HG02884 (cell line): ENCODE measurements at regions not wholly inside any gene's neighbourhood (a gene's known extent, or its start where the extent isn't known, plus 50 kb on each side); places are given as distances from the start of the nearest gene placed in this dataset.

Experiments
- ATAC-seq: cut with Tn5 transposase; IDR thresholded peaks from one replicate; pipeline ENCODE4 v1.9.1; 2021; ENCODE audit warnings: mild to moderate bottlenecking, moderate library complexity; ENCODE audit not compliant: unreplicated experiment

DNA sequence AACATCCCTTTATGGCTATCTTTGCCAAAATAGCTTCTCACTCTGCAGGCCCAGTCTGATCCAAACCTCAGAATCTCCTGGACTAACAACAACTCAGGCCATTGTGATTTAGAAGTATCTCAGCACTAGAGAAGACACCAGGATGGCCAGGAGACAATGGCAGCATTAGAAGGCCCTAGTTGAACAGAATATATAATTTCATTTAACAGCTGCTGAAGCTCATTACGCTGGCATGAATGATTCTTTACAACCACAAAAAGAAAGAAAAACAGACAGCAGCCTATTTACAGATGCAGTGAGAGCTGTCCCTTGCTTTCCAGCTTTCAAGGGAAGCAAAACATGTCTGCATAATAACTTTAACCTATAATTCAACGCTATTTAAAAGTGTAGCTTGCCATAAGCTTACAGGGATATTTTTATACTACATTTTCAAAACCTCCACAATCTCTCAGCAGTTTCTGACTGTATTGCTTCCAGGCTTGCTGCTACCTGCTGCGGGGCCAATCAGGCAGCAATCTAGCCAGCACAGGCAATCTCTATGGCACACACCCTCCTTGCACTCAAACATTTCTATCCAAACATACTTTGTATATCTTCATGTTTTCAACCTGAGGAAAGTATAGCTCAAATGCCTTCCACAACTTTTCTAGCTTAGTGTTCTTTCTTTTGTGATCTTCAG is 107.3 kb downstream of the OGFRL1 start:
- no peak for ATAC-seq

DNA sequence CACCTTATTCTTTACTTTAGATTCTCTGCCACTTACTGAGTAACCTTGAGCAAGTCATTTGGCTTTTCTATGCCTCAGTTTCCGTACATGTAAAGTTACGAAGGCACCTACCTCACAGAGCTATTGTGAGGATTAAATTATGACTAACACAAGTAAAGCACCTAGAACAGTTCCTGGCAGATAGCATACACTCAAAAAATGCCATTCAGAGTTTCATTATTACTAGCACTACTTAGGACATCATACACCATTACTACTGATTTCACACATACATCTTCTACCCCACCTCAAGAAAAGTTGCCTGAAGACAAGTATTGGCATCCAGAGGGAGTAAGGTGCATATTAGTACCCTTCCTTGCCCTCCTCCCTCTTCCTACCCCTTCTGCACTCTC is 107.8 kb downstream of the OGFRL1 start:
- peak; percentile 96 for ATAC-seq

DNA sequence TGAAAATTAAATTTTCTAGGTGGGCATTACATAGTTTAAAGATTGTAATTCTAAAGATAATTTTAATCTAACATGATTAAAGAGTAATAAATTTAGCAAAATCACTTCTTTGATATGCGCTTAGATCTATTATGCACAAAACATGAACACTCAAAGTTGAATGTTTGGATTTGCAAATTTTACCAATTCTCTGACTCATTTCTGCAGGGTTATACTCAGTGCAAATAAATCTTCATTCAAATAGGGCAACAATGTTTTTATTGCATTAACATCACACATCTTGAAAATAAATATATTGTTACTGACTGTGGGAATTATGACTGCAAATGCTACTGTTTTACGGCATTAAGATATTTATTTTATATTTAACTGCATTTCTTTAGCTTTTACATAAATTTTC is 110.7 kb downstream of the OGFRL1 start:
- ATAC-seq: no peak

DNA sequence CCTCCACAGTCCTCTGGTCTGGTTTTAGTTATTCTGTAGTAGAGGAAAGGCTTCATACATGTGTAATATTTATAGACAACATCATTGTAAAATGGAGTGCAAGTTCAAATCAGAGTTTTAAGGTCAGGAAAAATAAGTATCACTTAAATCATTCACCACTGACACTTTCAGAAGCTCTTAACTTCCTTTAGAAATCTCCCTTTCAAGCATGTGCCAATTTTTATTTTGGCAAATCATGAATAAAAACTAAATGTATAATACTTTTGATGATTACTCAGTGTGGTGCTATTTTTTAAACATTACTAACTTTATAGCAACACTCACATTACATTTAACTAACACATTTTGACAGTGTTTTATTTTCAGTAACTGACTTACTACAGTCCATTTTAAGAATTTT is 112.2 kb downstream of the OGFRL1 start:
- no peak for ATAC-seq

DNA sequence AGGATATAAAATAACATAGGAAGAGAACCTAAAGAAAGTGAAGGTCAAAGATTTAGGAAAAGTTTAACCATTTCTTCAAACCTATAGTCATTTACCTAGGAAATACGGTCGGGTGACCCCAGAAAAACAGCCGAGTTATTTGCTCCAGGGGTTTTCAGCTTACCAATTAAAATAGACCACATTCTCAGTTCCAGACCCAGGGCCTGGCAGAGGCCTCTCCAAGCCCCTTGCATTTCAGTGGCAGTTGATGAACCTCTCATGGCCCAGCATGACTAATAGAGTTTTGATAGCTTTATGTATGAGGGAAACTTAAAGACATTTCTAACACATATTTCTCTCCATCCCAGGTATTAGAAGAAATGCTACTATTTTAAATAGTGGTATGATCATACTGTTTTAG is 113.5 kb downstream of the OGFRL1 start:
- ATAC-seq: no peak

DNA sequence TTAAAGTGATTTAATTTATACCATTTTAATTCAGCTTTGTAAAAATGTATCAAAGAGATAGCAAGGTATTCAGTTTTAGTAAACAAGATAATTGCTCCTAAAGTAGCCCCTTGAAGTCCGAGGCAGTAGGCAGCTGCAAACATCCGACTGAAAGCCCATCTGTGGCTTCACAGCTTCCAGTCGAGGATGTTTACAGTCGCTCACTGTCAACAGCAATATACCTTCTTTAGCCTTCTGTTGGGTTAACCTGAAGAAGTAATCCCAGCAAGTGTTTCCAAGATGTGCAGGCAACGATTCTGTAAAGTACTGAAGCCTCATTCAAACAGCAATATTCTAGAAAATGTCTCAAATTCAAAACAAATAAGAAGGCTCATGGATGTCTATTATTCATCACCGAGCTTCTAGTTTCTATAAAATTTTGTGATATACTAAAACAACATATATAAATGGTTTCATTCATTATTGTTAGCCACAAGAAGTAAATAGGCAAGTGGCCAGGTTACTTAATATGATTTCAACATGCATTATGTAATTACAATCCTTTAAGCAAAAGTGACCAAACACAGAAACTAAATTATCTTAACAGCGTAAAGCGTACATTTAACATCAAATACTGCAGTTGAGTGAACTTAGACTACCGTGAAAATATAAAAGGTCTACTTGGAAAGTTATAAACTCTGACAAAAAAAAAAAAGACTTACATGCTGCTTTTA is 115.0 kb downstream of the OGFRL1 start:
- no peak for ATAC-seq

DNA sequence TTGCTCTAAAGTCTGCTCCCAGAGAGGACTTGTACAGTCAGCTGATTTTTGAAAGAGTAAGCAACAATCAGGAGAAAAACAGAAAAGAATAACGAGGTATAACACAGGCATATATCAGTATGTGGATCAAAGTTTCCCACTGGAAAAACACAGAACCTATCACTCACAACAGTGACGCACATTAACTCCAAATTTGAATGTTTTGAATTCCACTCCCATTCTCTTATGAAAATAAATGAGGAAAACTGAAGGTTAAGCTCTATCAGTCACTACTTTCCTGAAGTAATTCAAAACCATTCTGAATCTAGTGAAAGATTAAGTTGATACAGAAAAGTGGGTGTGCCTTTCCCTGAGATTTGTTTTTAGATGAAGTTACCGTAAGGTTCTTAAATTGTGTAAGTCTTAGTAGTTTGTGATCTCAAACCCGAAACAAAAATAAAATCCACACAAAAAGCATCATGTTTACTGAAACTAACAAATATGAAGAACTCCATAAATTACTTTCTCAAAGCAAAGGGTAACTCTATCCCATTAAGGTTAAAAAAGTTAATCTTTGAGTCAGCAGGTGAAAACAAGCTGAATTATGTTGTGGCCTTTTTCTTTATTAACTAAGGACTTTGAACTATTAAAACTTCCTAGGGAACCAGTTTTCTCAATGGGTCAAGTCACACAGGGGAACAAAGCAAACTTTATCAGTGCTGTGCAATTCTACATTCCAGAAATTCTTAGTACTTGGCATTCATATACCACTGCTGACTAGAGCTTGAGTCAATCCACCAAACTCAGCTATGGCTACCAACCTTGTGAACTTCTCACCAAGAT is 115.7 kb downstream of the OGFRL1 start:
- ATAC-seq: no peak

DNA sequence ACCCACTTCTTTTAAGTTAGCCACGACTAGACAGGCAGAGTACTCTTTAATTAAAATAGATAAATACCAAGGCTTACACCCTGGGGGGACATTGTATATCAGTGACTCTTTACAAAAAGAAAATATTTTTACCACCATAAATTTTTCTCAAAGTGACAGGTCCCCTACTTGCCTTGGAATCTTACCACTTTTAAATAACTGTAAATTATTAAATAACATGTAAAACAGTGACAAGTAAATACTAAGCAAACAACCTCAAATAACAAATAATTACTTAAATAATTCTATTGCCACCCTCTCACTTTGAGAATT is 116.3 kb downstream of the OGFRL1 start:
- no peak for ATAC-seq

DNA sequence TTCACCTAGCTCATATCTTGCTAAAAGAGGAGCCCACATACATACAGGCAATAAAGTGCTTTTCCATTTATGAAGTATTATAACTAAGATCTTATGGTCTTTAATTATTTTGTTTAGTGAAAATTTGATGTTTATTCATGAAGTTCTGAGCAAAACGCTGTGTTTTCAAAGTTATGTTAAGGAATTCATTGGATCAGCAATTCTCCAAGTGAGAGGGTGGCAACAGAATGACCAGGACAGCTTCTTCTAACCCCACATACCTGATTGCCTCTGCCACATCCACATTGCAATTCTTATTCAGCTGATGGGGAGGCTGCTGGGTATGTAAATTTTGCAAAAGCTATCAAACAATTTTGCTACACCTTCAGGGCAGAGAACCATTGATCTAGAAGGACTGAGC is 116.8 kb downstream of the OGFRL1 start:
- no peak for ATAC-seq

DNA sequence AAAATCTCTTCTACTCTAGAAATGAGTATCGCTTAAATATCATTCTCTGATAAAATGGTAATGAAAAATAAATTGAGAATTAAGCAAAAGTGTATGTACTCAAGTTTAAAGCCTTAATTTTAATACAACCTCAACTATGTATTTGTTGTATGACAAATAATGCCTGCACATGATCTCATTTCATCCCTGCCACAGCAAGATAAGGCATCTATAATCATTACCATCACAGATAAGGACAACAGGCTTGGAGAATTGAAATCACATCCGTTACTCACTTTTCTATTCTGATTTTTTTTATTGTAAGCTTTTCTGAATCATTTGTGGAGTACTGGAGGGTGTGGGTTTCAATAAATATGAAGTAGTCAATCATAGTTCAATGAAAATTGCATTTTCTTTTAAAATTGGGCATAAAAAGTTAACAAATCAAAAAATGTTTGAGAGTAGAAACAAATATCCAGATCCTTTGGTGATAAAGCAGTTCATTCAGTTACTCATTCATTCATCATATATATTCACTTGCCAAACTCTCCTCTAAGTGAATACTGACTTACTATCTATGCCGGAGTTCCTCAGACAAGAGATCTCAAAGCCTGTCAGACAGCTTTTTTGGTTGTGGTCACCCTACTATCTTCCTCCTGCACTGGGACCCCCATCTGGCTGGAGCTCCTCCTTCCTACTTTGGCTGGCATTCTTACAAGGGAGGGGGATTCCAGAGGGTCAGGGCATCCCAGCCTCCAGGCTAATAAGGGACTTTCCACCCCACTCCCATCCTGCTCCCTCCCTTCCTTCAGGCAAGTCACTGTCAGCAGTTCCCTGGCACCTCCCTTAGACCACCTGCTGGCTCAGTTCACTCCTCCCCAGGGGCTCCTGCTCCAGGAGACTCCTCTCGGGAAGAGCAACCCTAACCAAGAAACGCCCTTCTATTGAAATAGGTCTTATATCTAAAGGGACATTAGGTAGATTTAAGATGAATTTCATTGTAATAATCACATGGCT is 118.6 kb downstream of the OGFRL1 start:
- ATAC-seq: no peak

DNA sequence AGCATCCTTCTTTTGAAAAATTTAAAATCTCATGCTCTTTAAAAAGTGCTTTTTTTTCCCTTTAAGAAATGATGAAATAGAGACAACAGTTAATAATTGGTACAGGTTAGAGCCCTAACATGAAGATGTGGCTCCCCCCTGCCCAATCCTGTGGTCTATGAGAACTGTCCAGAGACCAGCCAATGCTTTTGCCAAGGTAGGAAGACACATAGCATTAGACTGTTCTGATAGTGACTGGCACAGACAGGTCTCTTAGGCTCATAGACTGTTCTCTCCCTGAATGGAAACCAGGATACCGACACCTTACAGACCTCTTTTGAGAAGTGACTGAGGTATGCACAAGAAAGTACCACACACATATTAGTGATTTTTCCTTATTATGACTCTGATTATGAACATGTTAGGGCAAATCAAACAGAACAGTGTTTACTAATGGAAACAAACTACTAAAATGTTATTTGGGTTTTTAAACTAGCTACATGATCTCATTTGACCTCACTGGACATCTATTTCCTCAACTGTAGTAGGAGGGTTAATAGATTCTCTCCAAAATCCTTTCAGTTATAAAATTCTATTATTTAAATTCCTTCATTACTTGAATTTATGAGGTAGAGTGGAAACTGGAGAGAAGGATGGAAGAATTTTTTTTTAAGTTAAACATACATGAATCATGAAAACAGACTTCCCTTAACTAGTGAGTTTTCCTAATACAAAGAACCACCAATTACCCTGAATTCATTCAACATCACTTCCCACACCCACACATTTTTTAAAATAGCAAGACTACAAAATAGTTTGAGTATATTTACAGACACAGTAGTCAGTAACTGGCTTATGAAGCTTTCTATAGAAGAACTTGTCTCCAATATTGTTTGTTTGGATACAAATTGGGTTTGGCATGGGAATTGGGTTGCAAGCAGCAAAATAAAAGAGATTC is 120.4 kb downstream of the OGFRL1 start:
- no peak for ATAC-seq

DNA sequence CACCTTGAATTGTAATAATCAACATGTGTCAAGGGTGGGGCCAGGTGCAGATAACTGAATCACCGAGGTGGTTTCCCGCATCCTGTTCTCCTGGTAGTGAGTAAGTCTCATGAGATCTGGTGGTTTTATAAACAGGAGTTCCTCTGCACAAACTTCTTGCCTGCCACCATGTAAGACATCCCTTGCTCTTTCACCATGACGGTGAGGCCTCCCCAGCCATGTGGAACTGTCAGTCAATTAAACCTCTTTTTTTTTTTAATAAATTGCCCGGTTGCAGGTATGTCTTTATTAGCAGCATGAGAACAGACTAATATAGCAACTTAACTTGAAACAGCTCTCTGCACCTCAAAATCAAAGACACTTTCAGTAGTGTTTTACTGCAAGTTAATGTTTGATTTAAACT is 121.6 kb downstream of the OGFRL1 start:
- ATAC-seq: no peak

DNA sequence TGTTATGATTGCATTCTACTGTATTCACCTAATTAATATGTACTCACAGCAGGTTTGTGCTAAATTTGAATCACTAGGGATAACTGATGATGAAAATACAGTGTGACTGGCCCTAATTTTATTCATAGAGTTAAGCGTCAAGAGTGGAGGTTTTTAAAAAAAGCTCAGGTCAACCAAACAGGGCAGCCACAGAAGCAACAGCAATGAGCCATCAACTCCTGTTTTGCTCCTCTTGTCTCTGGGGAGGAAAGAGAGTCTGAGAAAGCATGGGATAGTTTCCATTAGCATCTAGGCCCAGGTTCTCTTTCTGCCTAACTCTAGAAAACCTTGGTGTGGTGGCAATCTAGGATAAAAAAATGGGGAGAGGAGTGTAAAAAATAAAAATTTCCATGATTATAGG is 122.1 kb downstream of the OGFRL1 start:
- ATAC-seq: no peak

DNA sequence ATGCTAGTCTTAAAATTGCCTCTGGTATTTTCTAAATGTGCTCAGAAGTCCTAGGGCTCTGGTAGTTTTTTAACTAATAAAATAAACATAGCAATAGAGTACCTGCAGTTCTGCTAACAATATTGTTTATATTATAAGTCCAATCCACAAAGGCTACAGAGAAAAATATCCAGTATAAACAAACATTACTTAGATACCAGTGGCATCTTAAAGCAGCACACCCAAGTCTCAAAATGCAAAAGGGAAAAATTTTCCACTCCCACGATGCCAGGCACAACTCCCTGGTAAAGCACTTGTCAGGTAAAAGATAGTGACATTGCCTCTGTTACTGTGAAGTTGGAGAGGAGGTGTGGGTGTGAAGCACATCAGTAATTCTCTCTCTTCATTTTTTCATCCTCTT is 123.3 kb downstream of the OGFRL1 start:
- no peak for ATAC-seq

DNA sequence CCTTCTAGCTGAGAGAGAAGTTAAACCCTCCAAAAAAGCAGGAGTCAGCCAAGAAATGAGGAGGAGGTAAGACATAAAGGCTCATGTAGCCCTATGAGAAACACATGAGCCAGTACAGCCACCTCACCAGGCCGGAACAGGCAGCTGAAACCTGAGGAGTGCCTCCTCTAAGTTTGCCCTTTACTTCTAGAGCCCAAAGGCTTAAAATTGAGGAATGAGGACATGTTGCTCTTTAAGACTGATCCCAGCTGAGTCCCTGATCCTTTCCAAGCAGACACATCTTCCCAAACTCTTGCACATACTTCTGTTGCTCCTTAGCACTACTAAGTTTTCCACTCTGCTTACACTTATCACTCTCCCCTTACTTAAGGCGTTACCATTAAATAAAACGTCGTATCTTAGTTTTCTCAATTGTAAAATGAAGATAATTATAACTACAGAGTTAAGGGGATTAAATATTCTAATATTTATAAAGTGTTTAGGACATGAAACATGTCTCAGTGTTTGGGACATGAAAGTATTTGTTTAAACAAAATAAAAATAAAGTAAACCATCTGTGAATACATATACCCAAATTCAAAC is 124.0 kb downstream of the OGFRL1 start:
- ATAC-seq: no peak

DNA sequence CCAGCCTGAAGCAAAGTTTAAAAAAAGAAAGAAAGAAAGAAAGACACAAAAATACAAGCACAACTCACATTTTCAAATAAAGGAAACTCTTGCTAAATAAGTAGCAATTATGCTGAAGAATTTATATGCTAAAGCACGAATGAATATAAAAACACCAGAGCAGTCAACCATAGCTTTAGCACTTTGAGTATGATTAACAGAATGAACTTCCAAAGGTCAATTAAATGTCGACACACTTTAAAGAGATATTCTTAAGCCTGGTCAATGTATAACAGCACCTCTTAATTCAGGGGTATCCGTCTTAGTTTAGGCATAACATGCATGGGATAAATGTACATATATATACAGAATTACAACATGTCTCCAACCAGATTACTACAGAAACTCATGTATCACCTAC is 125.9 kb downstream of the OGFRL1 start:
- ATAC-seq: no peak

DNA sequence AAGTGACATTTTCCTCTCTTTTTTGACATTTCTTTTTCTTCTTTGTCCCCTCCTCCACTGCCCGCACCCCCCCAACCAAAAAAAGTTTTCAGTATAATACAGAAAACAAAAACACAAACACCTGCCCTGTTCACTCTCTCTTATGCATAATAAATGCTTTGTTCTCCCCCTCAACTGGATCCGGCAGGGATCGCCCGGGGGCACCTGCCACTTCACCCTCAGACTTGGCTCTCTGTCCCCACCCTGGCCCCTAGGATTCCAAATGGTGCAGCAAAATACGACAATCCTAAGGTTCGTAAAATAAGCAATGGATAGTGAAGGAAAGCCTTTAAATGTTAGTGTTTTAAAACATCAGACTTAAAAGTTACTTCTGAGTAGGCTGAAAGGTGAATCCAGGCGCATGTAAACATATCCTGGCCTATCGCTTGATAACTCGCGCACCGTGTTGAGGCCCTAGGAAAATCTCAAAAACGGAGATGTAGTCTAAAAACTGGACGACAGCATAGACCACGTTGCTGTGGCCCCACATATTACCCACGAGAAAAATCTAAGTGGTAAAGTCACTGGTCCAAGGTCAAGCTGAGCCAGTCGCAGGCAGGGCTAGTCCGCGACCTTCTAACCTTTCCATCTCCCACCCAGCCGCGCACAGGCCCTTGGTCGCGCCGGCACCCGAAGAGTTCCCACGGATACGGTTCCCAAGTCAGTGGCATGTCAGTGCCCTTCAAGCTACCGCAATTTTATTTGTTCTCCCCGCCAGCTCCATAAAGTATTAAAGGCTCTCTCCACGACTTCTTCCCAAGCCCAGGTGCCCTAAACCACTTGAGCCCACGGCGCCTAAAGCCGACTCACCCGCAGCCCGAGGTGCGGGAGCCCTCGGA is 130.8 kb downstream of the OGFRL1 start:
- no peak for ATAC-seq

DNA sequence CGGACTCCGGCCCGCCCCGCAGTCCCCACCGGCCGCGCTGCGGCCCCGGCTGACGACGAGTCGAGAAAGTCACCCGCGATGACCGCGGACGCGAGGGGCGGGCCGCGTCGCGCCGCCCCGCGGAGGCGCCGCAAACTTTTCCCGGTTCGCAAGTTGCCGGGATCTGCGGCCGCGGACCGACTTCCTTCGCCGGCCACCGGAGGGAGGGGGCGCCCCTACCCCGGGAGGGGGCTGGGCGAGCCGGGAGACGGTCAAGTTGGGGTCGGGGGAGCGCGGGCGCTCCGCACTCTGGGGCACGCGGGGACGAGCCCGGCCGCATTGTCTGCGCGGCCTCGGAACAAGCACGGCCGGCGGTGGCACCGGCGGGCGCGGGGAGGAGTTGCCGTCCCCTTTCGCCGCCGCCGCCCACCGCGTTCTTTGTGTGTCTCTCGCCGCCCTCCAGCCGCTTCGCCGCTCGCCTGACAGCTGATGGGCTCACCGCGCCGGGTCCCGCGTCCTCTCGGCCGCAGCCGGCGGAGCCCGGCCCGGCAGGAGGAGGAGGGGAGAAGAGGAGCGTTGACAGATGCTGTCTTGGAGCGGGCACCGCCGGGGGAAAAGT is 131.6 kb downstream of the OGFRL1 start:
- ATAC-seq: peak; percentile 41
